SK-N-SH treated with all-trans-retinoic acid at 6 μM for 48 hours (cell line): ENCODE measurements at regions not wholly inside any gene's neighbourhood (a gene's known extent, or its start where the extent isn't known, plus 50 kb on each side); places are given as distances from the start of the nearest gene placed in this dataset.

Experiments used
- ARNTL ChIP-seq: fragments of 450-650 bp; formaldehyde crosslinking; IDR thresholded peaks from 2 replicates; pipeline ENCODE4 v1.5.0; 2020; ENCODE audit warnings: low read depth, mild to moderate bottlenecking, moderate library complexity, borderline replicate concordance
- BACH2 ChIP-seq: fragments of 250-450 bp; sonication (Bioruptor Pico); IDR thresholded peaks from 2 replicates; pipeline ENCODE4 v1.9.0; 2021; ENCODE audit warnings: mild to moderate bottlenecking, borderline replicate concordance
- CSDC2 ChIP-seq: fragments of 250-450 bp; sonication (Bioruptor Pico); IDR thresholded peaks from 2 replicates; pipeline ENCODE4 v1.5.0; 2020; ENCODE audit warnings: mild to moderate bottlenecking, moderate library complexity
- ISL1 ChIP-seq: fragments of 250-450 bp; sonication (Bioruptor Pico); IDR thresholded peaks from 2 replicates; pipeline ENCODE4 v2.1.2; 2022; ENCODE audit warnings: mild to moderate bottlenecking, moderate library complexity
- RARB ChIP-seq: fragments of 250-450 bp; sonication (Bioruptor Pico); IDR thresholded peaks from 2 replicates; pipeline ENCODE4 v1.8.0; 2021; ENCODE audit warnings: mild to moderate bottlenecking, moderate library complexity
- TOX ChIP-seq: fragments of 250-450 bp; sonication (Bioruptor Pico); IDR thresholded peaks from 2 replicates; pipeline ENCODE4 v1.8.0; 2021; ENCODE audit warnings: mild to moderate bottlenecking, moderate library complexity, borderline replicate concordance
- ZFP30 ChIP-seq: fragments of 450-650 bp; formaldehyde crosslinking; IDR thresholded peaks from 2 replicates; pipeline ENCODE4 v1.5.0; 2022; ENCODE audit warnings: mild to moderate bottlenecking, moderate library complexity
- TF ChIP-seq, protein P1 (sequence below): fragments of 250-450 bp; sonication (Bioruptor Pico); IDR thresholded peaks from 2 replicates; pipeline ENCODE4 v1.8.0; 2020; ENCODE audit warnings: mild to moderate bottlenecking, moderate library complexity, borderline replicate concordance
- TF ChIP-seq, protein P2 (sequence below): fragments of 250-450 bp; sonication (Bioruptor Pico); IDR thresholded peaks from 2 replicates; pipeline ENCODE4 v1.5.0; 2020; ENCODE audit warnings: mild to moderate bottlenecking, moderate library complexity

DNA sequence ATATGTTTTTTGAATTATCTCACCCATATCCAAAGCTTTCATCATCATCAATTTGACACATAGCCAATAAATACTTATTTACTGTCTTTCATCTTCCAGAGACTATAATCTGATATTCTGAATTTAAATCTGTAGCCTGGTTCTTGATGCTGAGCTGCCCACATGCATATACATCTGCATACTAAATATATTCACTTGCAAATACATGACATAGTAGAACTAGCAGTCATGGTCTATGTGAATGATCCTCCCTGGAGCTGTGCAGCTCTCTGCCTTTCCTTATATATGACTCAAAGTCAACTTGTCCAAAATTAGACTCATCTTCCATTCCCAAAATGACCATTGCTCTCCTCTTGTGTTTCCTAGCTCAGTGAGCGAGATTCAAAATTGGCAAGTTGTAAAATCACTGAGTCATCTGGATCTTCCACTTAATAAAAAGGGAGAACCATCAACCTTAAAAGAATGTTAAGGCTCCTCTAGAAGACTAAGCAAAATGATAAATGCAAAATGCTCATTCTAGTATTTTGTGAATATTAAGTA, 448.2 kb downstream of the PPARGC1A start:
- TF ChIP-seq ISL1 (CRISPR knock-in tag) (no peak), RARB (CRISPR knock-in tag) (no peak), ZFP30 (CRISPR knock-in tag) (no peak), ARNTL (no peak), TOX (no peak), BACH2 (CRISPR knock-in tag) (no peak), CSDC2 (CRISPR knock-in tag) (no peak)
- TF ChIP-seq, protein P1, sequence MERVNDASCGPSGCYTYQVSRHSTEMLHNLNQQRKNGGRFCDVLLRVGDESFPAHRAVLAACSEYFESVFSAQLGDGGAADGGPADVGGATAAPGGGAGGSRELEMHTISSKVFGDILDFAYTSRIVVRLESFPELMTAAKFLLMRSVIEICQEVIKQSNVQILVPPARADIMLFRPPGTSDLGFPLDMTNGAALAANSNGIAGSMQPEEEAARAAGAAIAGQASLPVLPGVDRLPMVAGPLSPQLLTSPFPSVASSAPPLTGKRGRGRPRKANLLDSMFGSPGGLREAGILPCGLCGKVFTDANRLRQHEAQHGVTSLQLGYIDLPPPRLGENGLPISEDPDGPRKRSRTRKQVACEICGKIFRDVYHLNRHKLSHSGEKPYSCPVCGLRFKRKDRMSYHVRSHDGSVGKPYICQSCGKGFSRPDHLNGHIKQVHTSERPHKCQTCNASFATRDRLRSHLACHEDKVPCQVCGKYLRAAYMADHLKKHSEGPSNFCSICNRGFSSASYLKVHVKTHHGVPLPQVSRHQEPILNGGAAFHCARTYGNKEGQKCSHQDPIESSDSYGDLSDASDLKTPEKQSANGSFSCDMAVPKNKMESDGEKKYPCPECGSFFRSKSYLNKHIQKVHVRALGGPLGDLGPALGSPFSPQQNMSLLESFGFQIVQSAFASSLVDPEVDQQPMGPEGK (CRISPR knock-in tag) = no peak
- TF ChIP-seq, protein P2, sequence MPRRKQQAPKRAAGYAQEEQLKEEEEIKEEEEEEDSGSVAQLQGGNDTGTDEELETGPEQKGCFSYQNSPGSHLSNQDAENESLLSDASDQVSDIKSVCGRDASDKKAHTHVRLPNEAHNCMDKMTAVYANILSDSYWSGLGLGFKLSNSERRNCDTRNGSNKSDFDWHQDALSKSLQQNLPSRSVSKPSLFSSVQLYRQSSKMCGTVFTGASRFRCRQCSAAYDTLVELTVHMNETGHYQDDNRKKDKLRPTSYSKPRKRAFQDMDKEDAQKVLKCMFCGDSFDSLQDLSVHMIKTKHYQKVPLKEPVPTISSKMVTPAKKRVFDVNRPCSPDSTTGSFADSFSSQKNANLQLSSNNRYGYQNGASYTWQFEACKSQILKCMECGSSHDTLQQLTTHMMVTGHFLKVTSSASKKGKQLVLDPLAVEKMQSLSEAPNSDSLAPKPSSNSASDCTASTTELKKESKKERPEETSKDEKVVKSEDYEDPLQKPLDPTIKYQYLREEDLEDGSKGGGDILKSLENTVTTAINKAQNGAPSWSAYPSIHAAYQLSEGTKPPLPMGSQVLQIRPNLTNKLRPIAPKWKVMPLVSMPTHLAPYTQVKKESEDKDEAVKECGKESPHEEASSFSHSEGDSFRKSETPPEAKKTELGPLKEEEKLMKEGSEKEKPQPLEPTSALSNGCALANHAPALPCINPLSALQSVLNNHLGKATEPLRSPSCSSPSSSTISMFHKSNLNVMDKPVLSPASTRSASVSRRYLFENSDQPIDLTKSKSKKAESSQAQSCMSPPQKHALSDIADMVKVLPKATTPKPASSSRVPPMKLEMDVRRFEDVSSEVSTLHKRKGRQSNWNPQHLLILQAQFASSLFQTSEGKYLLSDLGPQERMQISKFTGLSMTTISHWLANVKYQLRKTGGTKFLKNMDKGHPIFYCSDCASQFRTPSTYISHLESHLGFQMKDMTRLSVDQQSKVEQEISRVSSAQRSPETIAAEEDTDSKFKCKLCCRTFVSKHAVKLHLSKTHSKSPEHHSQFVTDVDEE (CRISPR knock-in tag) = no peak
